Esophagus mucosa (tissue), 1 donor: ENCODE measurements at regions not wholly inside any gene's neighbourhood (a gene's known extent, or its start where the extent isn't known, plus 50 kb on each side); places are given as distances from the start of the nearest gene placed in this dataset.
"Not testable (repeated sequence)": the region's sequence is repeated elsewhere in the genome, so short reads cannot be mapped to it uniquely, and the experiment has no call there.

ENCODE experiments used
- ATAC-seq: fragments of 200-7000 bp; cut with Tn5 transposase; one replicate; pipeline ENCODE4 v1.9.1; 2020
- donor health status: DM: yes; HTN: yes; CAD: no.

DNA sequence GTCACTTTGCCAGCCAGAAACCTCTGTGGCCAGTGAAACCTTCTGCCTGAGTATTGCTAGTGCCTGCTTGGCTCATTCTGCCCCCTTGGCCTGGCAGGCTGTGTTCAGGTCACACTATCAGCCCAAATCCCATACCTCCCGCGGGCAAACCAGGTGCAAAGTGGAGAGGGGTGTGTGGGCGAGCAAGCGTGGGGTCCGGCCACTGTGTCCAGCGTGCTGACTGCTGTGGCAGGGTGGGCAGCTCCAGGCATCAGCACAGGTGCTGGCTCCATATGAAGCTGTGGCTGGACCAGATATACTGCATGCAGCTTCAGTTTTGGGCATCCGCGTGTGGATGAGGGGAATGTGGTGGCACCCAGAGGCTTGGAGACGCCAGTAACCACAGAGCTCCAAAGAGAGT lies 576.5 kb upstream of the EDIL3 start:
- no peak for ATAC-seq

DNA sequence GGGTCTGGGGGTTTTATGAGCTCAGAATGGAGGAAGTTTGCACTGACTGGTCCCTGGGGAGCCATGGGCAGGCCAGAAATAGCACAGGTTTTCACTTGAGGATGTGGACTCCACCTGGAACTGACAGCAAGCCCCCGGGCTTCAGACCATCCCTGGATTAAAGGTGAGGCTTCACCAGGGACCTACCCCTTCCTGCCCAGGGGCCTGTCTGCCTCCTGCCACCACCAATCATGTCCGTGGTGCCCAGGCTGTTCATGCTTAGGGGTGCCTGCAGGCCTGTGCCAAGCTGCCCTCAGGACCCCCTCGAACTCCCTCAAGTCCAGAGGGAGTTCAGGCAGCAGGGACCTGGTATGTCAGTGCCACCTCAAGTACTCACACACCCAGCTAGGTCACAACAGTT lies 577.2 kb upstream of the EDIL3 start:
- ATAC-seq = no peak

DNA sequence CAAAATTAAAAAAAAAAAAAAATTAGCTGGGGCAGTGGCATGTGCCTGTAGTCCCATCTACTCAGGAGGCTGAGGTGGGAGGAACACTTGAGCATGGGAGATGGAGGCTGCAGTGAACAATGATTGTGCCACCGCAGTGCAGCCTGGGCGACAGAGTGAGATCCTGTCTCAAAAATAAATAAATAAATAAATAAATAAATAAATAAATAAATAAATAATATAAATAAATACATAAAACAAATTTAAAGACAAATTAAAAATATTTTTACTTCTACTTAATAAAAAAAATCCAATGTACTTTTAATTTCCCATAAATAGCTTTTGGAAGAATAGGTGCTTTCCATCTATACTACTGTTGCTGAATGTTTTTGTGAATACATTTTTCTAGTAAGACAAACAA lies 598.4 kb upstream of the EDIL3 start:
- no peak for ATAC-seq

DNA sequence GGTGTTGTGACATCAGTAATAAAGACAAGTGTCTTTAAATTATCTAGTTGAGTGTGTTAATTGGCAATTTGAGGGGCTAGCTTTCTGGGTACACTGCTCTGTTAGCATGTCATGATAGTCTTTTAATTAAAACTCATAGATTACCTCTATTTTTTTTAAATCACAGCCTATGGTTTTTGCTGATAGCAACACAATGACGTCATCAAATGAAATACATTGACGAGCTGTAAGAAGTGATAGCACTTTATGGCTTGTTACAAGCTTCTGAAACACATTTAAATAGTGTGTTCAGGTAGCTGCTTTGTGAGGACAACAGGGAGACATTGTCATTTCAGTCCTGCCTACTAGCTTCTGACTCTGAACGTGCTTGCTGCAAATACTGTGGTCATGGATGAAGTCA lies 600.5 kb upstream of the EDIL3 start:
- no peak for ATAC-seq

DNA sequence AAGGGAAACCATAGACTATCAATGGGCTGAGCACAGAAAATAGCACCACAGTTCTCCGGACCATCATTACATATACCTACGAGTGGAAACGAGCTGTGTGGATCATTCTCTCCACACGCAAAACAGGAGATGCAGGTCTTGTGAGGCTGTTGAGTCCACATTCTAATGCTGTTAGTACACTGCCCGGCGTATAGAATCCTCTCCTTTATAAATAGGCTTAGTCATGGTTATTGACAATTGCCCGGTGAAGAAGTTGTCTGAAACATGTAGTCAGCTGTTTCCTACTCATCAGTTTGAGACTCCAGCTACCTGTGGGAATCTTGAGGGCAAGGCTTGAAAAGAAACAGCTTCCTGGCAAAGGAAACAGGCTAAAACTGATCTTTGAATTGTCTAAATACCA lies 602.0 kb upstream of the EDIL3 start:
- ATAC-seq = peak; percentile 79

DNA sequence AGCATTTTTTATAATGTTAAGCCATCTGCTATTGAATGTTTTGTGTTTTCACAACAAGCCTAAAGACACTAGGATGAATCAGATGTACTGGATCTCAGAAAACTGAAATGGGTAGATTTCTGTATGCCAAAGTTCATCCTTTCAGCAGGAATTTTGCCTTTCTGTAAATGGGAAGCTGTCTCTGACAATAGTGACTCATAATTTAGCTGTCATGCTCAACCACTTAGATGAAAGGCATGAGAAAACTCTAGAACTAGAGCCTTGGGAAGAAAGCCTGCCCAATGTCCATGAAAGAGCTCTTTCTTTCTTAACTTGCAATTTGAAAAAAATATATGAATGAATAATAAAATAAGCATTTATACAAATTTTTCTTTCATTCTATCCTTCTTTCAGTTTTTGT lies 616.0 kb upstream of the EDIL3 start:
- no peak for ATAC-seq

DNA sequence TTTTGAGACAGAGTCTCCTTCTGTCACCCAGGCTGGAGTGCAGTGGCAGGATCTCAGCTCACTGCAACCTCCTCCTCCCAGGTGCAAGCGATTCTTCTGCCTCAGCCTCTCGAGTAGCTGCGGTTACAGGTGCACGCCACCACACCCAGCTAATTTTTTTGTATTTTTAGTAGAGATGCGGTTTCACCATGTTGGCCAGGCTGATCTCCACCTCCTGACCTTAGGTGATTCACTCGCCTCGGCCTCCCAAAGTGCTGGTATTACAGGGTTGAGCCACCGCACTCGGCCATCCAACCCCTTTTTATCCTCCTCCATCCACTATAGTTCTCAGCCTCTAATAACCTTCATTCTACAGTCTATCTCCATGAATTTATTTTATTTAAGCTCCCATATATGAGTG lies 617.3 kb upstream of the EDIL3 start:
- not testable (repeated sequence) for ATAC-seq

DNA sequence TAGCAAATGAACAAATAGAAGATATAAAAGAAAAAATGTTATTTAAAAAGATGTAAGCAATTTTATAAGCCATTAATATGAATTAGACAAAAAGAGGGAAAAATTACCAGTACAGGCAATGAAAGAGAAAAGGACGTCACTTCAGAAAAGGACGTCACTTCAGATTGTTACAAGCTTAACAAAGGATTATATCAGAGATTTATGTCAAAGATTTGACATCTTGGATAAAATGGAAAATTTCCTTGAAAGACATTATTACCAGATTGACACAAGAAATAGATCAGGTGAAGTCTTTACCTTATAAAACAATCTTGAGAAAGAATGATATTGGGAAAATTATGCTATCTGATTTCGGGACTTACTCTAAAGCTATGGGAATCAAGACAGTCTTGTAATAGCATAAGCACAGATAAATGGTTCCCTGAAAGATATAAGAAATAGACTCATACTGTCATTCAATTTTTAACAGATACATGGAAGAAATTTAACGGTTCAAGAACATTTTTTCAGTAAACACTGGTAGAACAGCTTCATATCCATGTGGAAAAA lies 625.4 kb upstream of the EDIL3 start:
- no peak for ATAC-seq

DNA sequence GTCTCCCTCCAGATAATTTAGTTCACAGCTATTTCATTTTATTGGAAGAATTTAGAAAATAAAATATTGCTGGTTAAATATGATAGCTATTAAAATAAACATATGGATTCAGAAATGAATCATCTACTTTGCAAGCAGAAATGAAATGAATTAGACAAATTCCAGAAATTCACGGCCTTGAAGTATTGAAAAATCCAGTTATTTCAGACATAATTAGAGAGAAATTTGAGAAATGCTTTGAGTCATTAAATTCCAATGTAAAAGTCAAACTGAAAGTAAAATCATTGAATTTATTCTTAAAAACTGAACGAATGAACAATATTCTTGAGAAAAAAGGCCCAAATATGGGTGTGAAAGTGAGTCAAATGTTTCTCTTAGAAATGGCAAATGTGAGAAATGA lies 632.6 kb upstream of the EDIL3 start:
- ATAC-seq = no peak

DNA sequence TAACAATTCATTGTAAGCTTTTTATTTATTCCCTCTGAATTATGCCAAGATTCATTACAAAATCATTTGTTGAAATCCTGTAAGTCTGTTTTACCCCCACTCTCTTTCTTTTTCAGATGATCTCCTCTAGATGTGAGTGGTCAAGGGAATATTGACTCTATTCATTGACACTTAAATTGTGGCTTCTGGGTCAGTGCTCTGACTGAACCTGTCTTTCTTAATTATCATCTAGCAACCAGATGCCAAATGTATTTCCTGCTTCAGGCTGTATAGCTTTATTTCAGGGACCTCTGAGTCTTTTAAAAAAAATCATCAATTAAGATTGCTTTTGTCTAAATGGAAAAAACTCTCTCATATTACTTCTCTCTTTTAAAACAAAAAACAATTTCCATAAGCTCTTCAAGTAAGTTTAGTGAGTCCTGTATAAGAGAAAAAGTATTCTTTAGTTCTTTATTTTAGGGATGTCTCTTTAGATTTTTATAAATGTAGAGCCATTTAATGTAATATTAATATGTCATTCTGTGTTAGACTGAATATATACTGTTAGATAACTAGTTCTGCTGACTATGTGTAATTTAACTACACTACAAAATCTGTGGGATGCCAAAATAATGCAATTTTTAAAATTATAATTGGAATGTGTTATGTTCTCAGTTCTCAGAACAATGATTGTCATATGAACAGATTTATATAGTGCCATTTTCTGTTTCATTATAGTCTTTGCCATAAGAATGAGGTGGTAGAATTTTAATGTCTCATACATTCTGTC lies 645.8 kb upstream of the EDIL3 start:
- no peak for ATAC-seq

DNA sequence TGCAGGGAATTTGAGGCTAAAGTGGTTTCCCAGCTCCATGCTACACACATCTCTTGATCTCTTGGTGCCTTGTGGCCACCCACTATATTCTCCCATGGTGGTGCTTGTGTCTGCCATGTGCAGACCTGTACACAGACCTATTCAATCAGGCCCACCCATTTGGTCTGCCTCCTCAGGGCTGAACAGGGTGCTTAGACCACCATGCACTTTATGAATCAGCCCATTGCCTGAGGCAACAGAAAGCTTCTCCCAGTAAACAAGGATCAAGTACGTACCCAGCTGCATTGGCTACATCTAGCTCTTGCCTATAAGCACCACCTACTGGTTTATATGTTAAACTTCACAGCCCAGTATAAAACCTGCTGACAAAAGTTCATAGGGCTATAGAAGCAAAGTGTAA lies 664.3 kb upstream of the EDIL3 start:
- peak; percentile 46 for ATAC-seq

DNA sequence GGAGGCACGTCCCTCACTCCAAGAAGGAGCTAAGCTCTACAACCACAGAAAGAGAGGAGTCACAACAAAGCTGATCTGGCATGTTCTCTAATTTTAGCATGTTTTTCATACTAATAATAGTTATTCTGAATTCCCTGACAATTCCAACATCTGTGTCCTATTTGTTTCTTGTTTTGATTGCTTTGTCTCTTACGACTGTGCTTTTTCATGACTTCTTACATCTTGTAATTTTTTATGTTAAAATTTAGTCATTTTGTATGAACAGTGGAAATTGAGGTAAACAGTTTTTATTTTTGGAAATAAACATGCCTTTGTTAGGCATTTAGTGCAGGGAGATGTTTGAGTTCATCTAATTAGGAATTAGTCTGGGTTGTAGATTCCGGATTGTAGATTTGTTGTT lies 668.1 kb upstream of the EDIL3 start:
- ATAC-seq = no peak

DNA sequence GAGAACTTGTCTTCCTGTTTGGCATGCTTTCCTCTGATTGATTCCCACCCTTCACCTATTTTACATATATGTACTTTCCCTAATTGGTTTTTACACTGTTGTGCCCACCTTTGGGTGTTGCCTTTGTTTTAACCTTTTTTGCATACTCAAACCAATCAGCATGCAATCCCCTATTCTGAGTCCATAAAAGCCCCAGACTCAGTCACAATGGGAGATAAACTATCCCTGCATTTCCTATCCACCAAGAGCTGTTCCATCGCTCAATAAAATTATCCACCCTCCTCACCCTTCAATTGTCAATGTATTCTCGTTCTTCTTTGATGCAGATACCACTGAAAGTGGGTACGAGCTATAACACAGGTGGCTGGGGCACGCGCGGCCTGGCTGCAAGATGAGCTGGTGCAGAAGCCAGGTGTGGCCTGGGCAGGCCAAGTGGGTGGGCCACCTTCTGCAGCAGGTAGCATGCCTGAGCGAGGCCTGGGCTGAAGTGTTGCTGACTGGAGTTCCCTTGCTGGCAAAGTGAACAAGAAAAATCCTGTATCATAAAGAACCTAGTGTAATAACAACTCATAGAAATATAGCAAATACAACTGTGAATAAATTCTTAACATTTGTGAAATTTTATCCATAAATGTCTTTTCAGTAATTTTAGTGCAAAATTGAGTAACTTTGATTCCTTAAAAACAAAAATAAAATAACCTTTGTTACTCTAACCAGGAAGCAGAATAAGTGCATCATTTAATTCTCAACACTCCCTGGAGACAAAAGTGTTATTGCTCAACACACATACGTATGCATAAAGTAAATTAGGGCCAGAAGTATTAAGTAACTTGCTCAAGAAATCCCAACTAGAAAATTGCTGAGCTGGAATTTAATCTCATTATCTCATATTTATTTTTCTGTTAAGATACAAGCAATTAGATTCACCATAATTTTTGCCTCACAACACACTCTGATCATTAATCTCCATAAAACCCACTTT lies 685.3 kb upstream of the EDIL3 start:
- ATAC-seq = no peak

DNA sequence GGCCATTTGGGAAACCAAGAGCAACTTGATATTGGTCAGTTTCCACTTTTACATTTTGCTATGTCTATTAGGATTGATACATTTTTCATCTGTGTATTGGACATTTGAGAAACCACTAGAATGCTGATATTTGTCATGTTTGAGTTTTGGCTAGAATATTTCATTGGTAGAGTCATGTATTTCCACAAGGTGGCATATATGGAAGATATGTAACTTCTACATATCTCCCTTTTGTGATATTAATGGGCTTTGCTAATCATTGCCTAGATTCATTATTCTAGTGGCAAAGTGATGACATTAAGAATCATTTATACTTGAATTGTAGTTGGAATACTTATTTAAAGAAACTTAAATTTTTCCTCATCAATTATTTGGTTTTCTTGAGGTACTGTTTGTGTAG lies 692.9 kb upstream of the EDIL3 start:
- ATAC-seq = no peak

DNA sequence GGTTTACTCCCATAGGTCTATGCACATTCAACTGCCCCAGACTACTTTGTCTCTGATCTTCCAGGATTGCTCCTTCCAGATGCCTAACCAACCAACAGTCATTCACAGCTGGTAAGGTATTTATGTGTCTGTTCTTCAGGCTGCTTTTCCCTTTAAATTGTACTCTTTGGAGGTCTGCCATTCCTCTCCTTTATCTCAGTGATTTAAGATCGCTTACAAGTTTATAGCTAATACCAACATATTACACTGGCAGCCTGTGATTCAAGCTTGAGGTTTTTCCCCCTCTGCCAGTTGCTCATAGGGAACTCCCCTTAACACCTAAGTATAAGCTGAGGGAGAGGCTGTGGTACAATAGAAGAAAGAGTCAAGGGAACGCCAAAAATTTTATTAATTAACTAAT lies 711.7 kb upstream of the EDIL3 start:
- no peak for ATAC-seq

DNA sequence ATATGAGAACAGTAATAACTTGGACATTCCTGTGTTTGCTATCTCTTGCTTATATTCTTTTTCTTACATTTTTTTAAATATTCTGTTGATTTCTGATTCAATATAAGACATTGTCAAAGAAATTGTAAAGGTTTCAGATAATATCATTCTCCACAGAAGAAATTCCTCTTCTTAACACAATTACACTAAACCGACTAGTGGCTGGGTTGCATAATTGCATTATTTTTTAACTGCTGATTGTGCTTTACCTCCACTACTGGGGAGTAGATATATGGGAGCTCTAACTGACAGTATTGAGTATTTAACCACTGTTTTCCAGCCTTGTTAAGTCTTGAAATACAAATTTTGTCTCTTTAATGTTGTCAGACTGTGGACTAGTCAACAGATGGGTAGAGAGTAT lies 723.8 kb upstream of the EDIL3 start:
- no peak for ATAC-seq

DNA sequence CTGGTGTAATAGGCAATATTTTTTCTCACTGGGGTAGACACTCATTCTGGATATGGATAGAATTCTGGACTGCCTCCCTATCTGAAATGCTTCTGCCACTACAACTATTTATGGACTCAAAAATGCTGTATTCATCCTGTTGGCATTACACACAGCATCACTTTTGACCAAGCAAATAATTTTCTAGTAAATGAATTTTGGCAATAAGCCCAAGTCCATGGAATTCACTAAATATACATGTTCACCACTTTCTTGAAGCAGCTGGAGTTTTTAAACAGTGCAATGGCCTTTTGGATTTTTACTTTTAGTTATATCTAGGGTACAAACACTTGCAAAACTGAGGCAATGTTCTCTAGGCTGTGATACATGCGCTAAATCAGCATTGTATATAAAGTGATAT lies 724.9 kb upstream of the EDIL3 start:
- no peak for ATAC-seq

DNA sequence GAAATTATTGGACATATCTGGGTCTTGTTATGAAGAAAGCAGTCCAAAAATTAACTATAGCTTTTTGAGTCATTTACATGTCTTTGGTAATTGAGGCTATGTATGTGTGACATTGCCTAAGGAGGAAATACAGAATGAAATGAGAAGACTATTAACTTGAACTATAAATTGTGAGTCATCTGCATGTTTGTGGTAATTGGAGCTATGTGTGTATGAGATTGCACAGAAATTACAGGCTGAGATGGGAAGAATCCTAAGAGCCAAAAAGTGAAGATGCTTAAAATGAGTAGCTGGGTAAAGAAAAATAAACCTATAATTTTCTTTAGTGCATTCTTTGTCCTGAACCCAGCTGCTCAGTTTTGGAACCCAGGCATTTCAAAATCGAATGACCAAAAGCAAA lies 747.6 kb upstream of the EDIL3 start:
- ATAC-seq = no peak

DNA sequence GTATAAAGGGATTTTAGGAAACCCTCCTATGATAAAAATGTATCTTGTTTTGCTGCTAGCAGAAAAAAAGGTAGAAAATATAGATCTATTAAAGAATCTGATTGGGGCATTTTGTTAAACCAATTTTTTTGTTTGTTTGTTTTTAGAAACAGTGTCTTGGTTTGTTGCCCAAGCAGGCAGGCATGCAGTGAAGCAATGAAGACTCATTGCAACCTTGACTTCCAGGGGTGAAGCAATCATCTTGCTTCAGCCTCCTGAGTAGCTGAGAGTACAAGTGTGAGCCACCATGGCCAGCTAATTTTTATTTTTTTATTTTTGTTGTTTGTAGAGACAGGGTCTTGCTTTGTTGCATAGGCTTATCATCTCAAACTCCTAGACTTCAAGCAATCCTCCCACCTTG lies 755.8 kb upstream of the EDIL3 start:
- ATAC-seq = no peak

DNA sequence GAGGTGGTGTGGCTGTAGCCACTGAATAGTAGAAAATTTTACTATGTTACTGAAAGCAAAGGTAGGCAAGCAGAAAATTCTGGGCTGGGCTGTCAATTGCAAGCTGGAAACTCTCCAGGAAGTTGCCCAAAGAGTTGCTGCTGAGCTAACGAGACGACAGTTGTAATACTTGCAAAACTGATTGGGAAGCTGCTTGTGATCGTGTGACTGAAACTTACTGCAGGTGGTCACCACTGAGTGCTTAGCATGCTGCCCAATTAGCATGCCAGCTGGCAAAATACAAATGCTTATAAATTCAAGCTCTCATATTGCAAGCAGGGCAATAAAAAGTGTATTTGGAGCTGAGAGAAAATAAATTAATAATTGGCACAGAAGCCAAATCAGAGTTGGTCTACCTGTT lies 758.5 kb upstream of the EDIL3 start:
- no peak for ATAC-seq

DNA sequence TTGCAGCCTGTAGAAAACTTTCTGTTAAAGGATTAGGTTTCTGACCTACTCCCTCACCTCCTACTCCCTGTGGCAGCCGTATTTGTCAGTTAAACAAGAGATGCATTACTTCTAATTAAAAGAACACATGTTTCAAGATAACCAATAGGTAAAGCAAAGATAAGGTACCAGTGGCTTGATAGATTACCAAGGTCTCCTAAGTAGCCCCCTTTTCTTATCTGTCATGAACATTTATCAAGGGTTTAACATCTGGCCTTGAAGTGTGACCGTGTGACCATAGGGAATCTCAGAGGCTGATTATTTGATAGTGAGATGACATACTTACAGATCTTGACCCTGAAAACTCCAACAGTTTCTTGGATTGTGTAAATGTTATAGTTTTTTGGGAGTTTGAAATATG lies 764.0 kb upstream of the EDIL3 start:
- ATAC-seq = no peak

DNA sequence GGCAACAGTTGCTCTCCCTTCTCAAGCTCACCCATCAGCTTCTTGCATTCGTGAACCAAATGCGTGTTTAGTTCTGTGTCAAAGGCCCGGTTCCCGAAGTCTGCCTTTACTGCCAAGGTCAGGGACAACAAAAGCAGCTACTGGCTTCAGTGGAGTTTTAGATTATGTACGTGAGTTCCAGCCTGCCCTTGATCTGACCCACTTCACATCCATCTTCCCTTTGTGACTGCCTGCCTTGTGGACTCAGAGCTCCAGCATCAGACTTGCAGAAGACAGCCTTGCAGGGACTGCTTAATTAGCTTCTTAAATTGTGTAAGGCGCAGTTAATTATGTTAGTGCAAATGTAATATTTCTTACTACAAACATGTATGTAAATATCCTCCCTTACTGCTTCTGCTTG lies 774.7 kb upstream of the EDIL3 start:
- ATAC-seq = no peak

DNA sequence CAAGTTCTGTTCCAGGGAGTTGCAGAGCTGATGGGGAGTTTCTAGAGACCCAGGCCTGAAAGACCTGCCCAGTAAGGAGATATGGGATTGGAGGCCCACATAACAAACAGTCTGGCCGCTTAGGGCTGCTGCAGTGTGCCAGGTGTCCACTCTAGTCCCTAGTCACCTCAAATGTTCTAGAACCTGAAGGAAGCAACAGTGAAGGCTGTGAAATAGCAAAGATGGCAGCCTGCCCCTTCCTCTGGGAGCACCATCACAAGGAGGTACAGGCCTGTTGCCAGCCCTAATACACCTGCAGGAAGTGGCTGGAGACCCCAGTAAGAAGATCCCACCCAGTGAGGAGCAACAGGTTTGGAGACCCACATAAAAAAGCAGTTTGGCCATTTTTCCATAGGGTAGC lies 783.8 kb upstream of the EDIL3 start:
- no peak for ATAC-seq

DNA sequence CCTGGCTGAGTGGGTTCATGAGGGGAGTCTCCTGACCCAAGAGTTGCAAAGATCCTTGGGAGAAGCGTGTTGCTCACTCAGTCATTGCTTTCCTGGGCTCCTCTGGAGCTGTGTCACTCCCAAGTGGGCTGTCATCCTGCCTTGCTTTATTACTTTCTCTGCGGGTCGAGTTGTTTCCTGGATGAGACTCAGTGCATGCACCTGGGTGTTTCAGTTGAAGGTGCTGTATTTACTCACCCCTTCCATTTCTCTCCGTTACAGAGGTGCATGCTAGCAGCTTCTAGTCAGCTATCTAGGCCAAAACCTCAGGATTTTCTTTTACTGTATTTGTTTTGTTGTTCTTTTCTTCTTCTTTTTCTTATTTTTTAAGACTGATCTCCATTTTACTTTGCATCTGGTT lies 785.5 kb upstream of the EDIL3 start:
- no peak for ATAC-seq
